ENCODE measurements at regions not wholly inside any gene's neighbourhood (a gene's known extent, or its start where the extent isn't known, plus 50 kb on each side); places are given as distances from the start of the nearest gene placed in this dataset.

DNA sequence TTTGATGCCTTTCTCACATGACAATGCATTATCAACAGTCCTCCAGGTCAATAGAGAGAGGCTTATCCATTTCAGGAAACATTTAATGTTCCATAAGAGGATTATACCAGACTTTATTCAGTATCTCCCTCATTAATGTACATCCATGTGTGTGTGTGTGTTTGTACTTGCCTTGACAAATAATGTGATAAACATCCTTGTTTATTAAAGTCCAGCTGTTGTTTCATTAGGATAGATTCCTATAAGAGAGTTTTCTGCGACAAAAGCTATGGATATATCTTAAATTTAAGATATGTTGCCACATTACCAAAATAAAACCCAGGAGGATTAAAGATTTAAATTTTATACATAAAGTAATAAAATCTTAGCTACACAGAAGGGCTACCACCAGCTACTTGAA is 492.6 kb downstream of the TOX3 start:
- ChIA-PET CTCF (no interaction called here), POLR2A (no interaction called here)
- TF ChIP-seq, protein P1, sequence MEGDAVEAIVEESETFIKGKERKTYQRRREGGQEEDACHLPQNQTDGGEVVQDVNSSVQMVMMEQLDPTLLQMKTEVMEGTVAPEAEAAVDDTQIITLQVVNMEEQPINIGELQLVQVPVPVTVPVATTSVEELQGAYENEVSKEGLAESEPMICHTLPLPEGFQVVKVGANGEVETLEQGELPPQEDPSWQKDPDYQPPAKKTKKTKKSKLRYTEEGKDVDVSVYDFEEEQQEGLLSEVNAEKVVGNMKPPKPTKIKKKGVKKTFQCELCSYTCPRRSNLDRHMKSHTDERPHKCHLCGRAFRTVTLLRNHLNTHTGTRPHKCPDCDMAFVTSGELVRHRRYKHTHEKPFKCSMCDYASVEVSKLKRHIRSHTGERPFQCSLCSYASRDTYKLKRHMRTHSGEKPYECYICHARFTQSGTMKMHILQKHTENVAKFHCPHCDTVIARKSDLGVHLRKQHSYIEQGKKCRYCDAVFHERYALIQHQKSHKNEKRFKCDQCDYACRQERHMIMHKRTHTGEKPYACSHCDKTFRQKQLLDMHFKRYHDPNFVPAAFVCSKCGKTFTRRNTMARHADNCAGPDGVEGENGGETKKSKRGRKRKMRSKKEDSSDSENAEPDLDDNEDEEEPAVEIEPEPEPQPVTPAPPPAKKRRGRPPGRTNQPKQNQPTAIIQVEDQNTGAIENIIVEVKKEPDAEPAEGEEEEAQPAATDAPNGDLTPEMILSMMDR (IDR thresholded peaks at IDR 0.05; ENCODE audit: control extremely low read depth, extremely low read depth, low read depth, missing control alignments): no peak
- no peak for DNase-seq (ENCODE audit: extremely low spot score)

DNA sequence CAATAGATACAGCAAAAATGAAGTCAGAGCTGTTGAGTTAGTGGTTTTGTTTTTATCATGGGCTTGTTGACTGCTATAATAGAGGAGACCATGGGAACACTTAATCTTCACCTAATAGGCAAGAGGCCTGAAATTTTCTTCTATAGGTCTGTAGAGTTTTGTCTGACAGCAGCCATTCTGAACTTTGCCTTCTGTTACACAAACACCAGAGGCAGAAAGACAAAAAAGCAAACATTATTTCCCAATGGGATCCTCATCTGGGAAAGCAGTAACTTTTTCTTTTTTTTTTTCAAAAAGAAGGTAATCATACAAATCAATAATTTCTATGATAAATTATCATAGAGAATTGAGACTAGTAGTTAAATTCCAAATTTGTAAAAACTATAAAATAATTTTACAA is 494.1 kb downstream of the TOX3 start:
- TF ChIP-seq, protein P1 (IDR thresholded peaks at IDR 0.05; ENCODE audit: control extremely low read depth, extremely low read depth, low read depth, missing control alignments): no peak
- DNase-seq (ENCODE audit: extremely low spot score): no peak
- CTCF ChIA-PET: no interaction called here
- POLR2A ChIA-PET: no interaction called here

DNA sequence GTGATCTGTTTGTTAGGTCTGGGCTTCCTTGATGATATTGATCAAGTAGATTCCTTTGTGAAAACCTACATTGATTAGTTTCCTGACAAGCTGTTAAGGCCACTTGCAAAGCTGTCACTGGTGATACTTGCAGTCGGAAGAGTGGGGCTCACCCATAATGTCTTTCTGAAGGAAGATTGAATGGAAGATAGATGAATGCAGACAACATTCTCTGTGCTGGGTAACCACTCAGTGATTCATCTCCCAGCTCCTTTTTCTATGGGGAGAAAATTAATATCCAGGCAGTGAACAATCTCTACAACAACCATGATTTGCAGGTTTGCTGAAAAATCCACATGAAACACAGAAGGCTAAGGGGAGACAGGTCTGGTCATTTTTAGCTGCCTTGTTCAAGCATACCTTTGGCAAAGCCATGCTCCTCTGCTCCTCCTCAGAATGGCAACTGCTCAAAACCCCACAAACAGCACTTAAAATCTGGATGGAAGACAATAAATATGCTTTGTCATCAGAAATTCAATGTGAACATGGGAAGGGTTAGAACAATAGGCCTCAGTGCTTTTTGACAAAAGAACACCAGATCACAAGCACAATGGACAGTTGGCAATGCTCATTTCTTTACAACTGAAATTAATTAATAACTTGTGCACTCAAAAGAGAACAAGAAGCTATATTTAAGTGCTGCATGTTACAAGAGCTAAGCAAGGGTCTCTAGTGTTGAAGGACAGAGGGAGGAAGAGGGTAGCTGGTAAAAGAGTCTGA is 495.4 kb downstream of the TOX3 start:
- POLR2A ChIA-PET: no interaction called here
- CTCF ChIA-PET: no interaction called here
- no peak for DNase-seq (ENCODE audit: extremely low spot score)
- TF ChIP-seq, protein P1 (IDR thresholded peaks at IDR 0.05; ENCODE audit: control extremely low read depth, extremely low read depth, low read depth, missing control alignments): no peak

DNA sequence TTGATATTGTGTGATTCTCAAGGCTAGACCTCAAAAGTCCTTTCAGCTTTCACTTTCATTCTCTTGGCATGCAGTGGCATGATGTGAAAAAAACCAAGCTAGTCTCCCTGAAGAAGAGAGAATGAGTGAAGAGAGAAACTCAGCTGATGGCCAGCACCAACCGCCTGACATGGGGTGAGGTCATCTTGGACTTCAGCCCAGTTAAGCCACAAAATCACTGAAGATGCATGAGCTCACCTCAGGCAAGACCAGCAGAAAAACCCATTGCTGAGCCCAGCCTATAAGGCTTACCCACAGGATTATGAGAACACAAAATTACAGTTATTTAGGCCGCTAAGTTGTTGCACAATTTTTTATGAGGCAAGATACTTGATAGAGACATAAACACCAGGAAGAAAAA is 496.5 kb downstream of the TOX3 start:
- ChIA-PET POLR2A (no interaction called here), CTCF (no interaction called here)
- DNase-seq (ENCODE audit: extremely low spot score): no peak
- TF ChIP-seq, protein P1 (IDR thresholded peaks at IDR 0.05; ENCODE audit: control extremely low read depth, extremely low read depth, low read depth, missing control alignments): no peak

DNA sequence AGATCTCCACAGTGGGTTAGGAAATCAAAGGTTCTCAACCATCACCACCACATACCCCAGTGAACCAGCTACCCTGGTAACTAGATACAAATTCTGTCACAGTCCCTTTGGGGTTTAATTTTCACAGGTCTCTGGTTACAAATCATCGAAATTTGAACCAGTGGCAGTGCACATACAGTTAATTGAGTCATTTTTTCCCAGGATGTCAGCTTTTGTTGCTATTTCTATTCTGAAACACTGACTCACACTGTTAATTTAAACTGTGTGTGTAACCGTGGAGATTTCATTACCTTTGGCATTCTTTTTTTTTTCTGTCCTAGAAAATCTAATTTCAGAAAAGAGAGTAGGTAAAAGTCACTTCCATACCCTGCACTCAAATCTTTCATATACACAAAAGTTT is 511.5 kb downstream of the TOX3 start:
- no peak for DNase-seq (ENCODE audit: extremely low spot score)
- TF ChIP-seq, protein P1 (IDR thresholded peaks at IDR 0.05; ENCODE audit: control extremely low read depth, extremely low read depth, low read depth, missing control alignments): no peak
- ChIA-PET CTCF (no interaction called here), POLR2A (no interaction called here)

DNA sequence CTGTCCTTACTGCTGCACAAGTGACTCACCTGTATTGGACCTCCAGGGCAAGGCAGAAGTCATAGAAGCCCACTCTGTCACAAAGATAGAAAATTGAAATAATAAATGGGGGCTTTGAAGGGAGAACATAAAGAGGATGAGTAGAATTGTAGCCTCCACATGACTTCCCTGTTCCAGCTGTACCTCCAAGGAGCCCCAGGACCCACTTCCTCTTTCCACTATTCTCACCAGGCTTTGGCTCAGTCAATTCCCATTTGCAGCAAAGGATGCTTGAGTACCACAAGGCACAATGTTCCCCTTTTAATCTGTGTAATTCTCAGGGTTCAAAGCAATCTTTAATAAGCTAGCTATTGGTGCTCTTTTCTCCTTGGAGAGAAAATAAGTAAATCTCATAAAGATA is 512.1 kb downstream of the TOX3 start:
- CTCF ChIA-PET: no interaction called here
- DNase-seq (ENCODE audit: extremely low spot score): no peak
- TF ChIP-seq, protein P1 (IDR thresholded peaks at IDR 0.05; ENCODE audit: control extremely low read depth, extremely low read depth, low read depth, missing control alignments): no peak
- POLR2A ChIA-PET: no interaction called here

Data from GM10248 (cell line).